ENCODE measurements at regions not wholly inside any gene's neighbourhood (a gene's known extent, or its start where the extent isn't known, plus 50 kb on each side); places are given as distances from the start of the nearest gene placed in this dataset.
A peak's percentile ranks its signal among the peaks of the same experiment; 100 is the strongest.
"Not testable (repeated sequence)": the region's sequence is repeated elsewhere in the genome, so short reads cannot be mapped to it uniquely, and the experiment has no call there.

DNA sequence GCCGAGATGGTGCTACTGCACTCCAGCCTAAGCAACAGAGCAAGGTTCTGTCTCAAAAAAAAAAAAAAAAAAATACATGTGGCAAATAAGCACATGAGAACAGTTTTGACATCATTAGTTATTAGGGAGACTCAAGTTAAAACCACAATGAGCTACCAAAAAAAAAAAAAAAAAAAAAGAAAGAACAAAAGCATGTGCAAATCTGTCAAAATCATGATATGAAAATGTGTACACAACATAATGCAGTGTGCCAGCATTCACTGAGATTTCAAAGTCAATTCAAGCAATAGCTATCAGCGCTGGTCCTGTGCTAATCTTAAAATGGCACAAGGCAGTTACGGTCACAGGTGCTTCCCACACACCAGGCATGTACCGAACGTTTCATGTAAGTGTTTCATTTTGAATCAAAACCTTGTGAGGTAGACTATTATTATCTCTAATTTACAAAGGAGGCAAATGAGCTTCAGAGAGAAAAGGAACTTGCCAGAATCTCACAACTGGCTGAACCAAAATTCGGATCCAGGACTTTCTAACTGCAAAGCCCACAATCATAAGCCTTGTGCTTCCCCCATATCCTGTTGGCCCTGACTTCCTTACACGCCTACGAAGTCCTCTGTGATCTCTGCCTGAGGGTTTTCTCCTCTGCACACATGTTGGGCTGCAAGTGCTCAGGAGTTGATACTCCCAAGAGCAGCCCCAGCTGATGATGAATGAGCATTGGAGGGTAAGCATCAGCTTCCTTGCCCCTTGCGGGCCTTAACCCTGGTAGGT, 200.1 kb upstream of the PROK2 start:
- DNase-seq, result no peak

DNA sequence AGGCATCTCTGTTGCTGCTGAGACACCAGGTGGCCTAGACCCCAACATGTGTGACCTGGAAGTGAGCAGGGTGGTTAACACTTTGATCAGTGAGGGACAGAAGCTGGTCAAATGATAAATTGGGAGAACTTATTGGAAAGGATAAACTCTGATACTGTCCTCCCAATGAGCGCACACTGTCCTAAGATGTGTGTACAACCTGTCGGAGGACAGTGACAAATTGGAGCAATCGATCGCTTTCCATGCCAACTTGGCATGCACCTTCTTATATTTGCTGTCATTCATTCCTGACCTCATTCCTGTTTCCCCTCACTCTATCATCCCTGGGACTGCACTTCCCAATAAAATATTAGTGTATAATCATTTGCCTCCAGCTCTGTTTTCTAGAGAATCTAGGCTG, 198.7 kb upstream of the PROK2 start:
- DNase-seq, result no peak

DNA sequence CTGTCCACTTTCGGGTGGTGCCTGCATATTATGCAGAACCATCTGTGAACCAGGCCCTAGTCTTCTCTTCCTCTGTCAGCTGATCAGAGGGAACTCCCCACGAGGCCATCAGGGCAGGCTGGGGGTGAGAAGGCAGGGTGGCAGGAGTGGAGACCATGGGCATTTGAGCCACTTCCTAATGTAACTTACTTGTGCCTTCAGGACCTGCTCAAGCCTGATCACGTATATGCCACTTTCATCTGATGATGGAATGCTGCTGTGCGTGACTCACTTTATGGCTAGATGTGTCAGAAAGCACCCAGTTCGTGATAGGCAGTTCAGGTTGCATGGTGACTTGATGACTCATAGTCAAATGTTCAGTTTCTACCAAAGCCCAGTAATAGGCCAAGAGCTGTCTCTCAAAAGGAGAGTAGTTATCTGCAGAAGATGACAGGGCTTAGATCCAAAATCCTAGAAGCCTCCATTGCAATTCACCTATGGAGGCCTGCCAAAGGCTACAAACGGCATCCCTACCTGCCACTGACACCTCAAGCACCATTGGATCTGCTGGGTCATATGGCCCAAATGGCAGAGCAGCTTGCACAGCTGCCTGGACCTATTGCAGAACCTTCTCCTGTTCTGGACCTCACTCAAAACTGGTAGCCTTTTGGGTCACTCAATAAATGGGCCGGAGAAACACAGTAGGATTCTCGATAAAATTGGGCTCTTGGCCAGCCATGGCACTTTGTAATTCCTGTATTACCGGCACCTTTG, 197.7 kb upstream of the PROK2 start:
- not testable (repeated sequence) for DNase-seq

DNA sequence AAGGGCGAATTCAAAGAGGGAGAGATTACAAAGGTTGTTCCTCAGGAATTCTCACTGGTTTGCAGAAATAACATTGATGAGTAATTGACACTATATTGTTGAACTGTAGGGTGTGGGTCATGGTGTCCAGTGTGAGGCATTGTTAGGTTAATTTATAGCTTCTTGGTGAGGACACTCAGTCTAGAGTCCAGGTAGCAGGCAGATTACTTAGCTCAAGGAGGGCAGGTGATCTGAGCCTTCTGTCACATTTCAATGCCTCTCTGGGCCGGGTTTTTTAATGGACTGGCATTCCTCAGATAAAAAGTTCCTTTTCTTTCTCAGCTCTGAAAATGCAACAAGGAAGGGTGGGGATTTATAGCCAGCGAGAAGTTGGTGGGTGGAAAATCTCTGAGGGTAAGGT, 194.2 kb upstream of the PROK2 start:
- DNase-seq, result no peak

DNA sequence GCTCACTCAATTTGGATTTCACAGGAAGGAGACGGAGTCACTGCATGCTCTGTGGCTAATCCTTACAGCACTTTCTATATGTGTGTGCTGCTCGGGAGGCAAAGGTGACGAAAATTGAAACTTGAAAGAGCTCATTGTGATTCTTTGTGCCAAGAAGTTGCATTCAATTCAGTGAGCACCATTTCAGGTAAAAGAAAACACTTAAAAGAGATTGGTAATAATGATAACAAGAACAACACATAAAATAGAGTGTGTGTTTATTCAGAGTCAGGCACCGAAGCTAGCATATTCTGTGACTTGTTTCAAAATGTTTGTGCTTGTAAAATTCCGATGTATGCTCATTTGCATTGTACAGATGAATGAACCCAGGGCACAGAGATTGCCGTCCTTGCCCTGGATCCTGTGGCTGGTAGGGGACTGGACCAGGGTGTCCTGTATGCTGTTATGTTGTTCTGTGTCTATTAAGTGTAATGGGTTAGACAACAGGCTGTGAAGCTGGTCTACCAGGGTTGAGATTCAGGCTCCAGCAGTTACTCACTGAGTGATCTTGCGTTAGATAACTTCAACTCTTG, 193.3 kb upstream of the PROK2 start:
- DNase-seq, result no peak

DNA sequence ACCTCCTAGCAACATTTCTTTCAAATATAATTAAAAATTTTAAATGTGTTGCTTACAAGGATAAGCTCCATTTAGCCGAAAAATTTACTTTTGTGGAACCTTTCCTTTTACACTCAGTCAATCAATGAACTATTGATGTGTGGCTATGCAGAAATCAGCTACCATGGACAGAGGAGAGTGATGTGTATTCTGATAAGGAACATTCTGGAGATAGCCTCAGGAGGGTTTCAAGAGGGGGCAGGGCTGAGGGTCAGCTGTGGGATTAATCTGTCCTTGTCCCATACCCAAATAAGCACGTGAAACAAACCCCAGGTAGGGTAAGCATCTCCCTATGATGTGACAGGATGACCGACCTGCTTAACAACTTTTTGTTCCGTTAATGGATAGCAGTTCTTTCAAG, 192.6 kb upstream of the PROK2 start:
- no peak for DNase-seq

DNA sequence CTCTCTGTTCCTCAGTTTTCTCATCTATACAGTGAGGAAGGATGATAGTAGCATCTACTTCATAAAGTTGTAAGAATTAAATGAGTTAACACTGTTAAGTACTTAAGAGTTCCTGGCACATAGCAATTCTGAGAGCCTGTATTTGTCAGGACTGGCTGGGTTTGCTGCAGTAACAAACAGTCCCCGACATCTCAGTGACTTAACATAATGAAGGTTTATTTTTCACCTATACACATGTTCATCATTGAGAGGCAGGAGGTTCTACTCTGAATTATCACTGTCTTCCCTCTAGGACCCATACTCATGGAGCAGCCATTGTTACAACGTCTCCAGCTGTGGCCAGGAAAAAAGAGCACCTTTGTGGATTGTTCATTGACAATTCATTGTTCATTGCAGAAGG, 190.6 kb upstream of the PROK2 start:
- DNase-seq, result no peak

DNA sequence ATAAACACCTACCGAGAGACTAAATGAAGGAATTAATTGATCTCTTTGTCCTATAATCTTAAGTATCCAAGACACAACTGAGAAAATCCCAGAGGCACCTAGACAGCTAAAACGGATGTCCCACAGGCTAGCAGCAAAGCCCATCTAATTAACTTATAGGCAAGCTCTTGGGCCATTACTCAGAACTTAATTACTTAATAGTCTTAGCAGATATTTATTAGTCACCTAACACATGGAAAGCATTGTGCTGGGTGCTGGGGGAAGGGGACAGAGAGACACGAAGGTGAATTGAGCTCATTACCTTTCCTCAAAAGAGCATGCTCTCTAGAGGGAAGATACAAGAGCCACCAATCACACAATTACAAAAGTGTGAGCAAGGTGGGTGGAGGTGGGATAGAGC, 189.8 kb upstream of the PROK2 start:
- DNase-seq, result no peak

DNA sequence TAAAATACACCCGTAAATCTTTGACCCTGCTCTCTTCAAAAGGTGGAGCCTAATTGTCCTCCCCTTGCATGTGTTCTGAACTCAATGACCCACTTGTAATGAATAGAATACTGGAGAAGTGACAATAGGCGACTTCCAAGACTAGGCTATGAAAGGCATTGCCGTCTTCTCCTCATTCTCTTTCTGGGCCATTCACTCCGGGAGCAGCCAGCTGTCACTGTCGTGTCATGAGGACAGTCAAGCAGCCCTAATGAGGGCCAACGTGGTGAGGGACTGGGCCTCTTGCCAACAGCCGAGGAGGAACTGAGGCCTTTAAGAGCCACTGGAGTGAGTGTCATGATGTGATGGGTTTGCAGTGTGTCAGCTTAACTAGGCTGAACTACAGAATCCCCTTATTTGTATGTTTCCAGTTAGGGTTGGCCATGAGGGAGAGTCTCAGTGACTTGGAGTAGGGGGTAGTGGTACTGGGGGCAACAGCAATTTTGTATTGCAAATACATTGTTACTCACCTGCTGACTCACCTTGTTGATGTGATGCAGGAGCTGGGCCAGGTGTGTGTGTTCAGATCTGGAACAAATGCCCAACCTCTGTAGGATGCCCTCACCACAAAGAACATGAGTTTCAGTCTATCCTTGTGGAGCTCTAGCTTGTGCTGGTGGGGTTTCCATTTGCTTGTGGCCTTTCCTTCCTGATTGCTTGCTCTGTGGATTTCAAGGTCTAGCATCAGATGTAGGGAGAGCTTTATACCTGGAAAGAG, 188.5 kb upstream of the PROK2 start:
- DNase-seq, result no peak

DNA sequence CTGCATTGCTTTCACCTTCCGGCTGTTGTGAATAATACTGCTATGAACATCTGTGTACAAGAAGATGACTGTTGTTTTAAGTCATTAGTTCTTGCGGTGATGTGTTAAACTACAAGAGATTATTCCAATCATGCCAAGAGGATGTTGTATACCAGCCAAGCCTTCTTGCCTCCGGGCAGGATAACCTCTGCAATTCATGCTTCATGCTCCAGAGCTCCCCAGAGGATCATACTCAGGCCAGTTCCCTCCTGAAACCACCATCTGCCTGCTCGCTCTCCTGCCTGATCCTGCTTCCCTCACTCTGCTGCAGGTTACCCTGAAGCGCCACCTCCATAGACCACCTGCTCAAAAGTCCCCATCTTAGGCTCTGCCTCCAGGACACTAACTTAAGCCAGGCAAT, 187.1 kb upstream of the PROK2 start:
- DNase-seq, result no peak

DNA sequence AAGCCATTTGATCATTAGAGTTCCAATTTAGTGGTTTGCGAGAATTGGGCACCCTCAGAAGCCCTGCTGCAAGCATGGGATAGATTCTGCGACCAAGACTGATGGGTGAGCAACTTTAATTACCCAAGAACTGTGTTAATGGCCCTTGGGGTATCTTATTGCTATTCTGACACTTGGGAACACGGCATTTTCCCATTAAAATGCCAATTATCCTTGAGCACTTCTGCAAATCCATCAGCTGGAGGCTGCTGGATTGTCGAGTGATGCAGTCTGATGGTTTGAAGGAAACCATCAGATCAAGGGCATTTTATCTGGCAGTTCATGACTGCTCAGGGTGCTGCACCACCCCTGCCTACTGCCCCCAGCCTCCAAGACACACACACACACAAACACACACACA, 183.6 kb upstream of the PROK2 start:
- DNase-seq, result no peak

DNA sequence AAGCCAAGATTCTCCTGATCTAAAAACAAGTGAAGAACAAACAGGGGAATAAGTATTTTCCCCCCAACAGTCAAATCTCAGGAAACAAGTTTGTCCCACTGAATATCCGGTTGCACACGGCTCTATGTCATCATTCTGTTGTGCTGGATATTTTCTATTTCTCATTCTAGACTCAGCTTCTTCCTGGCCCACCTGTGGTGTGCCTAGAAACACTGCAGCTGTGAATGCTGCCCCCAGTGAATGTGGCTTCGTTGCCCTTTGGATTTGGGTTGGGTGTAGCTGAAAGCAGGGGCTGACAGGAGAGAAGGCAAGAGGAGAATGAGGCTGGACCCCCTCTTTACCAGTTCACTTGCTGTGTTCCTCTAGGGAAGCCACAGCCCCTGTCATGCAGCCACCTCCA, 181.2 kb upstream of the PROK2 start:
- no peak for DNase-seq

DNA sequence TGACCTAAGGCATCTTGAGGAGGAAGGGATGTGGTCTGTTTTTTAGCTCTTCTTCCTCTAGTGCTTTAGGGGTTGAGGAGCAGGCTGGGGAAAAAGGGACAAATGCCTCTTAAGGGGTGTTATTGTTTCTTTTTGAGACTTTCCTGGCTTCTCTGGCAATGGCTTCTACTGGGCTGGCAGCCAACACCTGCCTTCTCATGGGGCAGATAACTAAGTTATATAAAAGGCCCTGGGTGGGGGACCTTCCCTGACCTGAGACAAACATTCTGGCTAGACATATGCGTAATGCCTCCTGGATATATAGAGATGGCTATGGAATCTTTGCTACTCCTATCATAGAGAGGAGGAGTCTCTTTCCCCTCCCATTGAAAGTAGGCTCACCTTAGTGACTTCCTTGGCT, 179.2 kb upstream of the PROK2 start:
- DNase-seq, result no peak

DNA sequence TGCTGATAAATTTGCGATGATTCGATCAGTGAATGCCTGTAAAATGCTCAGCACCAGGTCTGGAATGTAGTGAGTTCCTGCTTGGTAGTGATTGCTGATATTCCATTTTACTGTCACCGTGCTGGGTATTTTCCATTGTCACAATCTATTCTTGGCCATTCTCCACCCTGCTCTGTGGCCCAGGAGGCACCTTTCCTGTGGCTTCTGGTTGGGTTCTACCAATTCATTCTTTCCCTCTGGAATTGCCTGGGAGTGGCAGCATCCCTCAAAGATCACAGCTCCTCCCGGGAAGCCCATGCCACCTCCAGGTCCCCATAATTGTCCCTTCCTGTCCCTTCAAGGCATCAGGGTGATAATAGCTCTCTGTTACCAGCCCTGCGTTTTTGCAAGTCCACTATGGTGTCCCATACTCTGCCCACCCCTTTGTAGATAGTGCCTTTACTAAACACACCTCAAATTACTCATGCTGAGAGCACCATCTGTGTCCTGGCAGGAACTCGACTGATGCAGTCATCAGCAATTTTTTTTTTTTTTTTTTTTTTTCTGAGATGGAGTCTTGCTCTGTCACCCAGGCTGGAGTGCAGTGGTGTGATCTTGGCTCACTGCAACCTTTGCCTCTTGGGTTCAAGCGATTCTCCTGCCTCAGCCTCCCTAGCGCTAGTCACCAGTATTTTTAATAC, 177.8 kb upstream of the PROK2 start:
- DNase-seq, result no peak

DNA sequence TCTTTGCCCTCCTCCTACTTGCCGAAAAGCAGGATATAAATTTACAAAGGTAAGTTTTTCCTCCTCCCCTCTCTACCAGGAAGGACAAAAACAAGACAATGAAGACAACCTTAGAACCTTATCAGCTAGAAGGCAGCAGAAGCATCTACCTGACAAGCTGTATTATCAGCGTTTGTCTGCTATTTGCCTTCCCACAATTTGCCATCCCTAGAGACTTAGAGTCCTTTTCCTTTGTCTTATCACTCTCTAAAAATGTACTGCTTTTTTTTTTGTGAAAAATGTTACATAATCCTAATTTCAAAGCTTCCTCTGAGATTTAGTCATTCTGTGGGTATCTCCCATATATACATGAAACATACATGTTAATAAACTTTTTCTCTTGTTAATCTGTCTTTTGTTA, 176.9 kb upstream of the PROK2 start:
- DNase-seq, result no peak

DNA sequence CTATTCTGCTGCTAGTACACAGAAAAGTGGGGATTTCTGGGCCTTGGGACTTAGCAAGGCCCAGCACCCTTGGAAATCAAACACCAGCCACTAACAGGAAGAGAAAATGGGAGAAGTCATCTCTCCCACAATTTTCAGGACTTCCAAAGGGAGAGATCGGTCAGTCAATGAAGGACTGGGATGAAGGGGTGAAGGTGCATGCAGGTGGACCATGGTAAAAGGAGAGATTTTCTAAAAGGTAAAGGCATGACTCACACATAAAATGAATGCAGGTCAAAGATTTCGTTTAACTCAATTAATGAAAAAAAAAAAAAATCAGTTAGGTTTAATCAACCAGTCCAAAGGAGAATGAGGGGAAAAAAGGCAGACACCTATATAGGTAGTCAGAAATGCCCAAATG, 176.4 kb upstream of the PROK2 start:
- no peak for DNase-seq

DNA sequence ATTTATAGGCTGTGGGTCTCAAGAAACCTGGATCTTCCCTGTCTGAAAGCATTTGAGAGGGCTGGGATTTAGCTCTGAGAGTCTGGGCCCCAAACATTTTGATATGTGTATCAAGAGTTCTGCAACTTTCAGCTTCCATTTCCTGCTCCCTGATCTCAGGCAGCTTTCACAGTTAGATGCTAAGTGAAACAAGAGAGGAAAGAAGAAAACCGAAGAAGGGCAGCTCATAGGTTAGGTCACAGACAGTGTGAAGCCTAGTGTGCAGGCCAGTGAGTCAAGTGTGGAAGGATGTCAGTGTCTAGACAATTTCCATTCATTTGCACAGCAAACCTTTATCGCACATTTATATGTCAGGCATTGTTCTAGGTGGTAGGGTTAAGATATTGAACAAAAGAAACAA, 173.6 kb upstream of the PROK2 start:
- no peak for DNase-seq

DNA sequence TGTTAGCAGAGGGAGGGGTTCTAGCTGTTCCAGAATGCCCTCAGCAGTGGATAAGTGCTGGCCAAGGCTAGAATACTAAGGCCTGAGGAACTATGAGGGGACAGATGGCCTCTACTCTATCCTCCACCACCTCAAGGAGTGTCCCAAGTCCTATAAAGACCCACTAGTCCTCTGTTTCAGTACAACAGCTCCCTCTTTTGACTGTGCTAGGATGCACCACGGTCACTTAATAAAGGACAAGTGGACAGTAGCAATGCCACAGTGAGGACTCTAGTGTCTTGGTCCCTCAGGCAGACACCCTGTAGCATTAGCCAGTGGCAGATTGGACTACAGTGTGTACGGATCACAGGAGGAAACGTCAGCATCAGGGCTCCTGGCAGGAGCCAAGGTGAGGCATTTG, 171.8 kb upstream of the PROK2 start:
- no peak for DNase-seq

DNA sequence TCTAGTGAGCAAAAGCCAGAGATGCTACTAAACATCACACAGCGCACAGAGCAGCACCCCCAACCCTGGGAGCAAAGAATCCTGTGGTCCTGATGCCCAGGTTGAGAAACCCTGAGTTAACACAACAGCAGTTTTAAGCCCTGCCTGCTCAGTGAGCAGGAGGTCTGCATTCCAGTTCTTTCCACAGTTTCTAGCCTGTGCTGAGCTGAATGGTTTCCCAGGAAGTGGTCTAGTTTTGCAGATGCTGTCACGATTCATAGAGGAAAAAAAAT, 171.1 kb upstream of the PROK2 start:
- no peak for DNase-seq

DNA sequence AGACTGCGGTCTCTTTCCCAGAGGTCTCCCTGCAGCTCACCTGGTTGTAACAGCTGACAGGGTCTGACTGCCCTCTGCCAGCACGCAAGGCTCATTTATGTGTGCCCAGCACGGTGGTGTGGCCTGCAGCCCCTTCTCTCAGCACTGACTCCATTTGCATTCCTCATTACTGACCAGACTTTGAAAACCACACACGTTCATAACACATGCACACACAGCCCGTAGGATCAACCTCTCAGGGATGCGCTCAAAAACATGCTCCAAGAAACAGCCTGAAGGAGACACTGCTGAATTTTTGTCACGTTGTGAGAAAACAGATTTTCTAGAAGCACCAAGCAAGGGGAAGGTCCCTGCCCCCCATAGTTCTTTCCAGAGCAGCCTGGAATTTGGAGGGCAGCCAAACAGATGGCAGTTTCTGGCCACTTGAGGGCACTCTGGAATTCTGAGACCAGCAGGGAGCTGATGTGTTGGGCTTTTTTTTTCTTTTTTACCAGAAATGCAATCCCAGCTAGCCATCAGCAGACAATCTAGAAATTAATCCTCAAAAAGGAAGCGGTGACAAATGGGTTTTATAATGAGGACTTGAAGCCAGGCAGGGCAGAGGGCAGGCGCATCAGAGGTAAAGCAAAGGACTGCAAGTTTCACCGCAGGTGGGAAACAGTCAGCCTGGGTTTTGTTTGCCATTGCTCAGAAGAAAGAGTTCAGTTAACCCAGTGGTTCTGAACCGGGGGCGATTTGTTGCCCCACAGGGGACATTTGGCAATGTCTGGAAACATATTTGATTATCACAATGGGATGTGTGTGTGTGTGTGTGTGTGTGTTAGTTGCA, 170.5 kb upstream of the PROK2 start:
- DNase-seq, result peak; percentile 77

DNA sequence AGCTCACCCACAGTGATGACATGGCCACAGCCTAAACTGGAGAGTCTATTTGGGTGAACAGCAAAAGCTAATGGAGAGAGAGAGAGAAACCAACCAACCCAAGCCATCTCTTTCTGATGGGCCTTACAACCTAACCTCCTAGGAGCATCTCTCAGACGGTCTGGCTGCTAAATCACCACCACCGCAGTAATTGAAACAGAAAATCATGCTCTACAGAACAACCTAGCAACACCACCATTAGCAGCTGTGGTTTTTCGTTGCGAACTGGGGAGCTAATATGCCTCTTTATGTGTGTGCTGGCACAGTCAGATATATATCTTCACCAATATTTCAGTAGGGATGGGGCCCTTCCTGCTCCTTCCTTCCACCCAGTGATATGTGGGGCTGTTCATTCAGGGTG, 166.9 kb upstream of the PROK2 start:
- no peak for DNase-seq

DNA sequence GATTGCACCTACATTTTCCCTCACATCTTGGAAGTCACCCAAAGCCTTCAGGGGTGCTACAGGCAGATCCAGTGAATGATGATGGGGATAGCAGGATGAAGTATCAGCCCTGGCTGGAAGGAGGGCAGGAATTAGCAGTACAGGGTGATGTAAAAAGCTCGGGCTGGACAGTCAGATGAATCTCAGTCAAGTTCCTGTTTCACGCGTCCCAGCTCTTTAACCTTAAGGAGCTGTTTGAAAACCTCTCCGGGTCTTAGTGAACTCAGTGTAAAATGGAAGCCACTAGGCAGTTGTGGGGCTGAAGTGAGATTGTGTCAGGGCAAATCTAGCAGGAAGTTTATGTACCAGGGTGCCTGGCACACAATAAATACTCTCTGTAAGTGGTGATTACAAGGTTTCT, 166.4 kb upstream of the PROK2 start:
- no peak for DNase-seq

Measured in hindlimb muscle (tissue), 1 donor.